Mucosa of stomach (tissue), 1 donor: ENCODE measurements at regions not wholly inside any gene's neighbourhood (a gene's known extent, or its start where the extent isn't known, plus 50 kb on each side); places are given as distances from the start of the nearest gene placed in this dataset.

Source experiments
- H3K27me3 ChIP-seq: one replicate; pipeline ENCODE4 v1.7.0; 2013; ENCODE audit warnings: mild to moderate bottlenecking, low read length; ENCODE audit not compliant: control insufficient read depth, insufficient read depth
- H3K36me3 ChIP-seq: one replicate; pipeline ENCODE4 v1.7.0; 2013; ENCODE audit warnings: low read length; ENCODE audit not compliant: control insufficient read depth, insufficient read depth
- H3K4me1 ChIP-seq: one replicate; pipeline ENCODE4 v1.7.0; 2013; ENCODE audit warnings: mild to moderate bottlenecking, low read length; ENCODE audit not compliant: control insufficient read depth, insufficient read depth
- H3K4me3 ChIP-seq: one replicate; pipeline ENCODE4 v1.7.0; 2013; ENCODE audit warnings: low read length
- H3K9ac ChIP-seq: one replicate; pipeline ENCODE4 v1.7.0; 2013; ENCODE audit warnings: mild to moderate bottlenecking, low read length, moderate library complexity
- H3K9me3 ChIP-seq: one replicate; pipeline ENCODE4 v1.7.0; 2013; ENCODE audit warnings: mild to moderate bottlenecking, low read length, moderate library complexity; ENCODE audit not compliant: control insufficient read depth
- donor health status: Pancreatic carcinoma.

DNA sequence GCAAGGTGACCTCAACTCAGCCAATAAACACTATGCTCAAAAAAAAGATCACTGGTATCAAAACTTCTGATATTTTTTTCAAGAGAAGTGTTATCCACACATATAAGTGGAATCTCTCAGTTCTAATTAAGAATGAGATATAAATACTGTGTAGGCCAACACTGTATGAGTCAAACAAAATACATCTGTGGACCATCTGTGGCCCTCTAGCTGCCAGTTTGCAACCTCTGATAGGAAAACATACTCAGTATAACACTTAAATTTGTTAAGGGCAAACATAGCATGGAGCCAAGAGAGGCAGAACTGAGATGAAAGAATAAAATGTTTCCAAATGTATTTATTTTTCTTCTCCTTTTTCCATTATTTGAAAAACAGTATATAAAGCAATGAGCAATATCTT is 377.3 kb downstream of the ARAP2 start:
- Histone ChIP-seq H3K36me3 (no peaks in the 10 kb centered on the region), H3K4me1 (no peaks in the 10 kb centered on the region), H3K9ac (no peak overlapping the region), H3K27me3 (no peaks in the 10 kb centered on the region), H3K9me3 (no peaks in the 10 kb centered on the region), H3K4me3 (no peak overlapping the region)

DNA sequence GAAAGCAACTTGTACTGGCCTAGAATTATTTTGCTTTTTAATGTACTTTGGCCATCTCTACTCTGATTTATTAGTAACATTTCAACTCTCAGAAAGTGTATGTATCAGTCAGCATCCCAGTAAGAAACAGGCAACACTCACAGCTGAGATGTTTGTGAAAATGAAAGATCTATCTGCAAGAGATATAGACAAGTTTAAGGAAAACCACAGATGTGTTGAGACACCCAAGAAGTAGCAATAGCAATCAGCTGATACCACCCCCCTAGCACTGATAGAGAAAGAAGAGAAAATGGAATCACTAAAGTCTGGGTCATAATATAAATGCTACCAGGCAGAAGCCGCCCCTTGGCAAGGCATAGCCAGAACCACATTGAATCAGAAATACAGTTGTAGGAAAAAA is 372.0 kb downstream of the ARAP2 start:
- Histone ChIP-seq H3K27me3 (no peaks in the 10 kb centered on the region), H3K9ac (no peak overlapping the region), H3K4me3 (no peak overlapping the region), H3K36me3 (no peaks in the 10 kb centered on the region), H3K9me3 (no peaks in the 10 kb centered on the region), H3K4me1 (no peaks in the 10 kb centered on the region)

DNA sequence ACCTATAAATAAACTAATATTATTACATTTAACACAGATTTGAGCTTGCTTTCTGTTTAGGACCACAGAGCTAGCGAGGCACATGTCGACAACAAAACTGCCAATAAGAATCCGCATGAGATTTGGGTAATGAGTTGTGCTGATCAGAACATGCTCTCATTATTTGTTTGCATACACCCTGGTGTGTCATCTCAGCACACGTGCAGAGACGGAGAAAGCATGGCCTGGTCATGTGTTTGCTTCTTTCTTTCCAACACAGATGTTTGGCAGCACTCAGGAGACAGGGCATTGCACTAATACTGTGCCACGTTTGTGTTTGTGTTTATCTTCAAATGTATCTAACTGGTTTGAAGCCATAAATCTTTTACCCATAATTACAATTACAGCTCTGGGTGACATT is 364.8 kb downstream of the ARAP2 start:
- Histone ChIP-seq H3K27me3 (no peaks in the 10 kb centered on the region), H3K9ac (no peak overlapping the region), H3K4me3 (no peak overlapping the region), H3K4me1 (no peaks in the 10 kb centered on the region), H3K9me3 (no peaks in the 10 kb centered on the region), H3K36me3 (no peaks in the 10 kb centered on the region)

DNA sequence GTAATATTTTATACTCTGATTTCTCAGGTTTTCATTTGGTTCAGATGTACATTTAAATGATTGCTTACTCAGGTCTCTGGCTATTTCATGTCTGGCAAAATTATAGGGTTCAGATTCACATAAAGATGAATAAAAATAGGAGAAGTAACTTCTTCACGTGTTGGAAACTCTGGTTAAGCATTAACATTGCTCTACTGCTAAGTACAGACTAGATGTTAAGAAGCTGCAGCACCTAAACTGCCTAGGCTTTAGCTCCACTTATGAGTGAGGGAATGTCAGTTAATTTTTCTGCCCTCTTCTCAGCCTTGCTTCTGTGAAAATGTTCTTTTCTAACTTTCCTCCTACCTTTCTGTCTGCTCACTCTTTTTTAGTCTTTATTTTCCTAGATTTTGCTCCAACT is 361.2 kb downstream of the ARAP2 start:
- Histone ChIP-seq H3K4me3 (no peak overlapping the region), H3K27me3 (no peaks in the 10 kb centered on the region)

DNA sequence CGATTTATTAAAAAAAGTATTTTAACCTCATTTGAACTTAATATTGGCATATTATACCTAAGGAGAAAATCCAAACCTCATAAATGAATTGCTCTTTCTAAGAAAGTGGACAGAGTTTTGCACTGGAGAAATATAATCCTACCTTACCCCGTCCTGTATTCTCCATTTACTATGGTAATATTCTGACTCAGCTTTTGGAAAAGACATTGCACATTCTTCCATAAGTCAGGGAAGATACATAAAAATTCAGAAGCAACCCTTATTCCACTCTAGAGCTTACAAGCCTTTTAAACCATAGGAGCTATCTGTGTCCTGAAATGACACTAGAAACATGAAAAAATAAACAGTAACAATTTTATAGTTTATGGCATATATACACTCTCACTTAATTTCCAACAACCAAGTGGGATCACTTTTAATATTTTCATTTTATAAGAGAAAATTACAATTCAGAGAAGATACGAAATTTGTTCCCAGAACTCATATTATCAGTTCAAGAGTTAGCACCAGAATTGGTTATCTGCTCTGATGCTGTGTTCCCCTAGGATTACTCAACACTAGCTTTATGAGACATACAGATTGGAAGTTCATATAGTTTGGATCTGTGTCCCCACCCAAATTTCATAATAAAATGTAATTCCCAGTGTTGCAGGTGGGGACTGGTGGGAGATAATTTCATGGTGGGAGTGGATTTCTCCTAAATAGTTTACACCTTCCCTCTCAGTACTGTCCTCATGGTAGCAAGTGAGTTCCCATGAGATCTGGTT is 359.4 kb downstream of the ARAP2 start:
- H3K27me3 ChIP-seq = no peaks in the 10 kb centered on the region
- H3K4me3 ChIP-seq = no peak overlapping the region
- H3K9me3 ChIP-seq = no peaks in the 10 kb centered on the region
- no peak overlapping the region for H3K9ac ChIP-seq
- H3K36me3 ChIP-seq = no peaks in the 10 kb centered on the region
- H3K4me1 ChIP-seq = no peaks in the 10 kb centered on the region

More for the DNA sequence above, 361.2 kb downstream of the ARAP2 start:
- Histone ChIP-seq H3K9me3 (no peaks in the 10 kb centered on the region), H3K36me3 (no peaks in the 10 kb centered on the region), H3K4me1 (no peaks in the 10 kb centered on the region), H3K9ac (no peak overlapping the region)

DNA sequence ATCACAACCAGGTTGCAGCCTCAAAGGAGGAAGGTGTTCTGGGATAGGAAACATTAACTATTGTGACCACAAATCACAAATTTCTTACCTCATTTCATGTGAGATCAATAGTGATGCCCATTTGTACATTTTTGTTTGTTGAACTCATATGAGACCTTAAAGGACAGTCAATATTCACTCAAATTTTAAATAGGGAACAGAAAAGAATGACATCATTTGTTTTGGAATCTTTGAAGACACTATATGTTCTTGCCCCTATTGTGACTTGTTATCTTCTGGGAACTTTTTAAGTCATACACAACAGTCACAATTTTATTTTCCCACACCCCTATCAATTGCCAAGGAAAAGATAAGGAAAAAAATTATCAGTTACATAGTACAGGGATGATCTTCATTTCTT is 346.5 kb downstream of the ARAP2 start:
- H3K9me3 ChIP-seq = no peaks in the 10 kb centered on the region
- no peak overlapping the region for H3K9ac ChIP-seq
- H3K27me3 ChIP-seq = no peaks in the 10 kb centered on the region
- H3K36me3 ChIP-seq = no peaks in the 10 kb centered on the region
- no peak overlapping the region for H3K4me3 ChIP-seq
- no peaks in the 10 kb centered on the region for H3K4me1 ChIP-seq

DNA sequence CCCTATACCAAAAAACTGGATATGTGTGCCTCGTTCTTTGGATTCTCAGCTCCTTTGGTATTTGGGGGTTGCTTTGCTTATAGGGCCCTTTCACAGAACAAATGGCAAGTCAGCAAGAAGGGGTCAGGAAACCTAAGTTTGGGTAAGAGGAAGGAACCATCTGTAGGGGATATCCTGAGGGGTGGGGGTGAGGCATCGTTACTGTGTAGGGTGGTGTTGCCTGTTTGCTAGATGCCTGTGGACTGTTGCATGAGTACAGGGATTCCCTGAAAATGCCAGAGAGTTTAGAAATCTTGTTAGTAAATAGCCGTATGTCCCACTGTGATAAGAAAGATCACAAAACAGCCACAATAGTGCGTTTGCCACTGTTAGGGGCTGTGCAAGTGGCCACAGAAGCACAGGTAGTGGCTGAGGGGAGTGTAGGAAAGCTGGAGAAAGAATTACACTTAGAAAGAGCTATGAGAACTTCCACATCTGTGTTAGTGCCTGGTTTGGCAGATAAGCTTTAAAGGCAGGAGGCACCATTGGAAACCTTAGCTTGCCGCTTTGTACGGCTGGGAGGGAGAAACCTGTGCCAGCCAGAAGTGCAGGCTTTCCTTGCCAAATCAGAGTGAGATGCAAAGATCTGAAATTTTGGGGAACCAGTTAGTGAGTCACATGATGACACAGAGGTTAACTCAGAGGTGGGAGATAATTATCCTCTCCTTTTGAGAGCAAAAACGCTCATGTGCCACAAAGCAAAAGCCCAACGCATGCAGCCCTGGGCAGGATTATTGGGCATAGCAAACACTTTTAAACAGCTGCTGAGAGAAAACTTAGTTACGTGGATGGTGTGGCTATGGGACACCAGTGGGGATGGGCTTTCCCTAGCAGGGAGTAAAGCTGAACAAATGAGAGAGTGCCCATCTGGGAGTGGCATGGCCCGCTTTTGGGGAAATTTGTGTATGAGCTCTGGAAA is 343.7 kb downstream of the ARAP2 start:
- Histone ChIP-seq H3K4me1 (no peaks in the 10 kb centered on the region), H3K9ac (no peak overlapping the region), H3K36me3 (no peaks in the 10 kb centered on the region), H3K27me3 (no peaks in the 10 kb centered on the region), H3K4me3 (no peak overlapping the region), H3K9me3 (no peaks in the 10 kb centered on the region)

DNA sequence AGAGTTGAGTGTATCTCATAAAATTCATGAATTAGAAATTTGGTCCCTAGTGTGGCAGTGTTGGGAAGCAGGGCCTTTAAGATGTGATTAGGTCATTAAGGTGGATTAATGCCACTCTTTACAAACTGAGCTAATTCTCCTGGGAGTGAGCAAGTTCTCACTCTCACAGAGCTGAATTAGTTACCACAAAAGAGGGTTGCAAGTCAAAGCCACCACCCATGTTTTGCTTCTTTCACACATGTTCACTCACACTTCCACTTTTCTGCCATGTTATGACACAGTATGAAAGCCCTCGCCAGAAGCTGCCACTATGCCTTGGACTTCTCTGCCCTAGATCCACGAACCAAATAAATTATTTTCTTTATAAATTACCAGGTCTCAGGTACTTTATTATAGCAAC is 332.1 kb downstream of the ARAP2 start:
- Histone ChIP-seq H3K27me3 (no peaks in the 10 kb centered on the region), H3K36me3 (no peaks in the 10 kb centered on the region), H3K9ac (no peak overlapping the region)

DNA sequence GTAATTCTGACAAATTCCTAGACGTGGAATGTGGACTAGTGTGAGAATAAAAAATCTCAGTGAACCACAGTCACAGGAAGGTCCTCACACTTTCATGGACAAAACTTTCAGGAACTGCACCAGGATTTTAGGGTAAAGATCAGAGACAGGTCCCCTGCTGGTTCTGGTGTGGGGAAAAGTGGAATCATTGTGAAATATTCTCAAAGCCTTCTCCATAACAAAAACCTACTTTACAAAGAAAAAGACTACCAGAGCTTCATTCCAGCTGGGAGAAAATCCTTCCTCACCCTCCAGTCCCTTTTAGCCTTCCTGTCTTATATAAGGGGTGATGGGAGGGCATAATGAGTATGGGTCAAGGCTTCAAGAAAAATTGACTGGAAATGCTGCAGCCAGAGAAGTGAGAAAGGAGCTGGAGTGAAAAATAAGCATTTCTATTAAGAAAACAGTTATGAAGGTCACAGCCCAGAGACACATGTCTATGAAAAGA is 325.8 kb downstream of the ARAP2 start:
- no peaks in the 10 kb centered on the region for H3K36me3 ChIP-seq
- H3K9me3 ChIP-seq = no peaks in the 10 kb centered on the region
- no peak overlapping the region for H3K9ac ChIP-seq
- H3K27me3 ChIP-seq = no peaks in the 10 kb centered on the region
- H3K4me3 ChIP-seq = no peak overlapping the region
- H3K4me1 ChIP-seq = no peaks in the 10 kb centered on the region

More for the DNA sequence above, 332.1 kb downstream of the ARAP2 start:
- no peaks in the 10 kb centered on the region for H3K4me1 ChIP-seq
- no peaks in the 10 kb centered on the region for H3K9me3 ChIP-seq
- H3K4me3 ChIP-seq = no peak overlapping the region

DNA sequence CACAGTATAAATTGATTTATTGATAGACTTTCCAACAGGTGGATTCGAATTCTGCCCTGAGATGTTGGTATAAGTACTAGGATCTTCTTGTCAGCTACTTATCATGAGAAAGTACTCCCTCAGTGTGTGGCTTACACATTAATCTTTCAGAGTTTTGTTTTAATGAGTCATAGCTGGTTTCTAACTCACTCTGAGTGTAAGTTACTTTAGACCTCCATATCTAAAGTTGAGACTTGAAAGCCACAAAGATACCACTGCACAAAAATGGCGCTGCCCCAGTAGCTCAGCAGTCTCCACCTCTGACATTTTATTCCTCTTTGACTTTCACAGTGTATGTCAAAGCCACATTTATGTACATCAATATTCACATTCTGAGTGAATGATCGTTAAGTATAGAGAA is 318.5 kb downstream of the ARAP2 start:
- Histone ChIP-seq H3K4me3 (no peak overlapping the region), H3K9me3 (no peaks in the 10 kb centered on the region), H3K9ac (no peak overlapping the region), H3K4me1 (no peaks in the 10 kb centered on the region), H3K36me3 (no peaks in the 10 kb centered on the region), H3K27me3 (no peaks in the 10 kb centered on the region)

DNA sequence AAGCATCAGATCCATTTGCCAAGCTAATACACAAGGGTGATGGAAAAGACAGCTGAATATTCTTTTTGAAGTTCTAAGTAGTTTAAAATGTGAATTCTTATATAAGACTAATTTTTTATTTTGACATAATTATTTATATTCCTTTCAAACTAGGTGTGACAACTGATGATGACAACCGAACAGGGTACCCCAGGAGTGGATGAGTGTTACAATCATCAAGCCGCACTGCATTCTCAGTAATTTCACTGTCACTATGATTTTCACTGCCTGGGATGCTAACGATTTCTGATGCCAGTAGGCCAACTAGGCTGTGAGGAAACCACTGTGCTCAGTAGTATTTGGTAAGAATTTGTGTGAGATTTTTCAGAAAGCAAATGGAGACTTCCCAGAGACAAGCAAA is 317.5 kb downstream of the ARAP2 start:
- Histone ChIP-seq H3K27me3 (no peaks in the 10 kb centered on the region), H3K4me1 (no peaks in the 10 kb centered on the region), H3K9ac (no peak overlapping the region), H3K4me3 (no peak overlapping the region), H3K9me3 (no peaks in the 10 kb centered on the region), H3K36me3 (no peaks in the 10 kb centered on the region)

DNA sequence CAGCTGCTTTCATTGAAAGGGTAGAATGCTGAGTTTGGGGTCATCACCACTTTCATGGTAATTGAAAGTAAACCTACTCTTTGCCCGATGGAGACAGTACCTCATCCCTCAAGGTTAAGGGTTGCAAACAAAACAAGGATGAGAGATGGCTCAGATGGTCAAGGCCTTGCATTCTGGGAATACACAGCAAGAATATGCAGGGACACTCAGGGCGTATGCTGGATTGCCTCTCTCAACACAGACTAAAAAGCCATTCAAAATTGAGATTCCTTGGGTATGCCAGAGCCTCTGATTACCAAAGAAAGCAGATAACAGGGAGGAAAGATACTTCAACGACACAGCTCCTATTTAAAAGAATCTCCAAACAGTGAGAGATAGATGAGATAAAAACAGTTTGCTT is 310.4 kb downstream of the ARAP2 start:
- Histone ChIP-seq H3K9me3 (no peaks in the 10 kb centered on the region), H3K27me3 (no peaks in the 10 kb centered on the region), H3K4me3 (no peak overlapping the region), H3K4me1 (no peaks in the 10 kb centered on the region), H3K36me3 (no peaks in the 10 kb centered on the region), H3K9ac (no peak overlapping the region)
